HEK293T (cell line): ENCODE measurements at regions not wholly inside any gene's neighbourhood (a gene's known extent, or its start where the extent isn't known, plus 50 kb on each side); places are given as distances from the start of the nearest gene placed in this dataset.

Source experiments
- CTCF ChIA-PET: fragments of 350-600 bp; formaldehyde crosslinking; extraction: SDS; loops from one replicate; lab custom pipeline; 2021; ENCODE audit warnings: antibody characterized with exemption, inconsistent platforms; lab: Yijun Ruan, JAX
- POLR2A ChIA-PET: fragments of 350-600 bp; formaldehyde crosslinking; extraction: SDS; loops from one replicate; lab custom pipeline; 2020; ENCODE audit warnings: antibody characterized with exemption, inconsistent platforms; lab: Yijun Ruan, JAX
- DNase-seq: peaks from one replicate; pipeline ENCODE4 v3.0.0; 2012; ENCODE audit warnings: mixed read lengths; ENCODE audit errors: extremely low spot score
- ARNT ChIP-seq: fragments of 450-650 bp; IDR thresholded peaks from 2 replicates; pipeline ENCODE4 v1.6.1; 2017; ENCODE audit warnings: mild to moderate bottlenecking
- BHLHE40 ChIP-seq: fragments of 450-650 bp; IDR thresholded peaks from 2 replicates; pipeline ENCODE4 v1.6.1; 2016; ENCODE audit warnings: mild to moderate bottlenecking, moderate library complexity, borderline replicate concordance
- CTBP1 ChIP-seq: fragments of 450-650 bp; IDR thresholded peaks from 2 replicates; pipeline ENCODE4 v1.6.1; 2016; ENCODE audit warnings: borderline replicate concordance
- ELF4 ChIP-seq: fragments of 450-650 bp; IDR thresholded peaks from 2 replicates; pipeline ENCODE4 v1.6.1; 2017; ENCODE audit warnings: antibody characterized with exemption
- FOXA1 ChIP-seq: fragments of 450-650 bp; IDR thresholded peaks from 2 replicates; pipeline ENCODE4 v1.6.1; 2016; ENCODE audit warnings: mild to moderate bottlenecking
- FOXK2 ChIP-seq: fragments of 450-650 bp; IDR thresholded peaks from 2 replicates; pipeline ENCODE4 v1.6.1; 2016; ENCODE audit warnings: mild to moderate bottlenecking
- FOXM1 ChIP-seq: fragments of 450-650 bp; IDR thresholded peaks from 2 replicates; pipeline ENCODE4 v1.6.1; 2017; ENCODE audit warnings: mild to moderate bottlenecking, borderline replicate concordance
- HDGF ChIP-seq: fragments of 450-650 bp; IDR thresholded peaks from 2 replicates; pipeline ENCODE4 v1.6.1; 2017; ENCODE audit warnings: antibody characterized with exemption, borderline replicate concordance
- L3MBTL2 ChIP-seq: fragments of 450-650 bp; conservative IDR thresholded peaks from 2 replicates; pipeline ENCODE4 v1.6.1; 2016; ENCODE audit warnings: mild to moderate bottlenecking
- LEF1 ChIP-seq: fragments of 450-650 bp; IDR thresholded peaks from 2 replicates; pipeline ENCODE4 v1.6.1; 2017; ENCODE audit warnings: mild to moderate bottlenecking, borderline replicate concordance
- NFRKB ChIP-seq: fragments of 450-650 bp; IDR thresholded peaks from 2 replicates; pipeline ENCODE4 v1.6.1; 2016; ENCODE audit warnings: mild to moderate bottlenecking, moderate library complexity
- SP1 ChIP-seq: fragments of 450-650 bp; IDR thresholded peaks from 2 replicates; pipeline ENCODE4 v1.6.1; 2017
- SUZ12 ChIP-seq: fragments of 450-650 bp; IDR thresholded peaks from 2 replicates; pipeline ENCODE4 v1.6.1; 2016; ENCODE audit warnings: mild to moderate bottlenecking
- TARDBP ChIP-seq: fragments of 450-650 bp; IDR thresholded peaks from 2 replicates; pipeline ENCODE4 v1.6.1; 2016
- ZNF384 ChIP-seq: fragments of 450-650 bp; IDR thresholded peaks from 2 replicates; pipeline ENCODE4 v1.6.1; 2016
- TF ChIP-seq, protein P1 (sequence below): fragments of 450-650 bp; IDR thresholded peaks from 2 replicates; pipeline ENCODE4 v1.6.1; 2016

DNA sequence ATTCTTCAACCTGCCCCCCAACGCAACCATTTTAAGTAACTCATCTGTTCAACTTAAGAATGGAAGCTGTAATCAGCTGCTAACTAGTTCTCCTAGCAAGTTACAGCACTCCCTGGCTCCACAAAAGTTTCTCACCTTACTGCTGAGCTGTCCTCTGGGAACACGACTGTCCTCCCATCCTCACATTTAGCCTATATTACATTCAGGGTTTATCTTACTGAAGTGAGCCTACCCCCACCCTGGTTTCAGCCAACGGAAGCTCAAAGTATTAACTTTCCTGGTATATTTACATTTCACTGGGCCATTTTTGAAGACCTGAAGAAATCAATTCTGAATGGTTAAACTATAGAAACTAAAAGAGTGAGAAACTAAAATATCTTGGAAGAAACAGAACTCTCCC is 64.9 kb upstream of the TANK start:
- TF ChIP-seq FOXA1 (no peak), BHLHE40 (no peak), FOXM1 (no peak), CTBP1 (no peak), NFRKB (no peak), SUZ12 (no peak), HDGF (no peak), TARDBP (no peak), SP1 (no peak), LEF1 (no peak), L3MBTL2 (no peak), ARNT (no peak), FOXK2 (no peak), ELF4 (no peak), ZNF384 (no peak)
- TF ChIP-seq, protein P1, sequence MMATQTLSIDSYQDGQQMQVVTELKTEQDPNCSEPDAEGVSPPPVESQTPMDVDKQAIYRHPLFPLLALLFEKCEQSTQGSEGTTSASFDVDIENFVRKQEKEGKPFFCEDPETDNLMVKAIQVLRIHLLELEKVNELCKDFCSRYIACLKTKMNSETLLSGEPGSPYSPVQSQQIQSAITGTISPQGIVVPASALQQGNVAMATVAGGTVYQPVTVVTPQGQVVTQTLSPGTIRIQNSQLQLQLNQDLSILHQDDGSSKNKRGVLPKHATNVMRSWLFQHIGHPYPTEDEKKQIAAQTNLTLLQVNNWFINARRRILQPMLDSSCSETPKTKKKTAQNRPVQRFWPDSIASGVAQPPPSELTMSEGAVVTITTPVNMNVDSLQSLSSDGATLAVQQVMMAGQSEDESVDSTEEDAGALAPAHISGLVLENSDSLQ, result no peak
- DNase-seq, result no peak
- POLR2A ChIA-PET, result no interaction called here
- CTCF ChIA-PET, result interaction anchor here (0.6 kb wide), 1 partner anchor 1355 kb away, joined by 3 read pairs; no protein-coding TSS in a partner anchor

DNA sequence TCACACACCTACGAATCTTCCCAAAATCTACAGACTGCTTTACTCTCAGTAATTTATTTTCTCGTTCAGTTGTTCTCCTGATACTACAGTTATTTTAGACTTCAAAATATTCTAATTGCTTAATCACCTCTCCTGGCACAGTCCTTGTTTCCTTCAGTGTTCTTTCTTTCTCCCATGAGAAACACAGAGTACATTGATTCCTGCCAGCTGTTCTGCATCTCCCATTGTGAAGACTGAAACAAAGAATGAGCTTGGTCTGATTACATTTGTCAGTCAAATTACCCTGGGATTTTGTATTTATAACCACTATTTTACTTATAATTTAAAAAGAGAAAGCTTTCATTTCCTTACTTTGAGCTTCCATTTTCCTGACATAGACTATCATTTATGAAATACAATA is 63.9 kb upstream of the TANK start:
- ChIA-PET POLR2A (no interaction called here), CTCF (interaction anchor here (0.7 kb wide), 1 partner anchor 10 kb away, joined by 3 read pairs; no protein-coding TSS in a partner anchor)
- TF ChIP-seq FOXA1 (no peak), CTBP1 (no peak), NFRKB (no peak), SP1 (no peak), BHLHE40 (no peak), TARDBP (no peak)
- TF ChIP-seq, protein P1, result no peak
- no peak for DNase-seq

DNA sequence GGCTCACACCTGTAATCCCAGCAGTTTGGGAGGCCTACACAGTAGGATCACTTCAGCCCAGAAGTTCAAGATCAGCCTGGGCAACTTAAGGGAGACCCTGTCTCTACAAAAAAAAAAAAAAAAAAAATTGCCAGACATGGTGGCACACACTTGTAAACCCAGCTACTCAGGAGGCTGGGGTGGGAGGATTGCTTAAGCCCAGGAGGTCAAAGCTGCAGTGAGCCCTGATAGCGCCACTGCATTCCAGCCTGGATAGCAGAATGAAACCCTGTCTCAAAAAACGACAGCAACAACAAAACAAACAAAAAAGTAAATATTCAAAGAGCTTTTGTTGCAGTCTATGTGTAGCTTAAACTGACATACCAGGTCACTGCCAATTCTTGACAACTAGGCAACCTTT is 63.1 kb upstream of the TANK start:
- CTCF ChIA-PET, result no interaction called here
- POLR2A ChIA-PET, result no interaction called here
- TF ChIP-seq SUZ12, result no peak
- no peak for TF ChIP-seq TARDBP
- no peak for TF ChIP-seq HDGF
- no peak for TF ChIP-seq ELF4
- TF ChIP-seq FOXA1, result no peak
- no peak for TF ChIP-seq L3MBTL2
- TF ChIP-seq NFRKB, result no peak
- no peak for TF ChIP-seq SP1
- TF ChIP-seq, protein P1, result no peak
- TF ChIP-seq BHLHE40, result no peak
- no peak for TF ChIP-seq LEF1
- no peak for TF ChIP-seq FOXK2
- no peak for TF ChIP-seq CTBP1
- TF ChIP-seq FOXM1, result no peak
- TF ChIP-seq ZNF384, result no peak
- no peak for TF ChIP-seq ARNT
- DNase-seq, result no peak

DNA sequence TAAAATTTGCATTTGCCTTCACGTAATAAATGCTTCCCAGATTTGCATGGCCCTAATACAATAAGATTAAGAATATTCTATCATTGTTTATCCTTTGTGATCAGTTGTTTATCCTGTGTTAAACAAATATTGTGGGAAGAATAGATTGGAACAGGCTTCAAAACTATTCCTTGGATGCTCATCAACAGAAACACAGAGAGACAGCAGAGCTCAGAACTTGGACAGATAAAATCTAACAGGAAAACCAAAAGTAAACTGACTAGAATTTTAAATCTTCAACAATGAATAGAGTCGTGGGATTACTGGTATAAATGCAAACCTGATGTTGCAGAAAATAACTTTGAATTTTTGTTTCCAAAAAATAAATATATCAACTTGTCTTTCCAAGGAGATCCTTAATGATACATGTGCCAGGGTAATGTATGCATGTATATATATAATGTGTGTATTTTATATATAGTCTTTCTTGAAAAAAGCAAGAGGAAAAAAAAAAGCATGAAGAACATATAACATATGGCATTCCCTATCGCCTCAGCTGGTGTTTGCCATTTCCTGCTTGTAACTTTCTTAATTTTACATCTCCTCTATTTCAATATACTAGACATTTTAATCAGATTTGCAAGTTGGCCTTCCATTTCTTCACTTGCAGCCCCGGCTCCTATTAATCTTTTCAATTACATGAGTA is 59.9 kb upstream of the TANK start:
- POLR2A ChIA-PET, result no interaction called here
- CTCF ChIA-PET, result no interaction called here
- DNase-seq, result no peak
- TF ChIP-seq LEF1 (no peak), TARDBP (no peak), HDGF (no peak), SUZ12 (no peak), ARNT (no peak), NFRKB (no peak), ZNF384 (no peak), L3MBTL2 (no peak), CTBP1 (no peak), FOXK2 (no peak), ELF4 (no peak), BHLHE40 (no peak)

DNA sequence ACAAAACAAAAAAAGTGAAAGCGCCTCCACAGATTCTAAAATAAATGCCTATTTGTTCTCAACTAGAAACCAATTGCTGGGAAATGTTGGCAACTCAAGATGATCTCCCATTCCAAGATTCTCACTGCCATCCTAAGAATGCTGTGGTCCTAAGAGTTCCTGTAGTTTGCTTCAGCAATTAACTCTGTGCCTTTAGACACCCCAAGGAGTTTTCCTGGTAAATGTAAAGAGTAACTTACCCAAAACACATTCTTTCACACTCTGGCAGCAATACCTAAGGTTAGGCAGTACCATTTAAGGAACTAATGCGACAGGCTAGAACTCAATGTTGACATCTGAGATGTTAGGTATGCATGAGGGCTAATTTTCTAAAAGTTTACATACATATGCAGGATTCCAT is 58.8 kb upstream of the TANK start:
- POLR2A ChIA-PET, result no interaction called here

More for the DNA sequence above, 58.8 kb upstream of the TANK start:
- DNase-seq, result no peak
- TF ChIP-seq FOXM1 (no peak), ZNF384 (no peak), FOXK2 (no peak), TARDBP (no peak), SUZ12 (no peak), SP1 (no peak), HDGF (no peak), BHLHE40 (no peak), ELF4 (no peak)
- TF ChIP-seq, protein P1, result no peak
- CTCF ChIA-PET, result no interaction called here
